Breast epithelium (tissue), 4 donors: ENCODE measurements at regions not wholly inside any gene's neighbourhood (a gene's known extent, or its start where the extent isn't known, plus 50 kb on each side); places are given as distances from the start of the nearest gene placed in this dataset.

Experiments used
- DNase-seq, 2 donors: peaks; one replicate each; pipeline ENCODE4 v3.0.0-alpha.2; 2019; ENCODE audit warnings: low spot score in 2 of 2
- H3K27ac ChIP-seq, 2 donors: fragments of 200-600 bp; sonication (generic) in 1 of 2; one replicate each; pipeline ENCODE4 v1.5.1; 2016 to 2019; ENCODE audit warnings: mild to moderate bottlenecking in 1 of 2
- H3K27me3 ChIP-seq, 2 donors: fragments of 200-600 bp; sonication (generic) in 1 of 2; one replicate each; pipeline versions ENCODE4 v1.5.1 to v1.6.0; 2017 to 2019; ENCODE audit warnings: control low read depth in 1 of 2, mild to moderate bottlenecking in 1 of 2
- H3K36me3 ChIP-seq: fragments of 200-600 bp; one replicate; pipeline ENCODE4 v1.5.1; 2019
- H3K4me1 ChIP-seq, 2 donors: fragments of 200-600 bp; sonication (generic); one replicate each; pipeline ENCODE4 v1.5.1; 2016 to 2019; ENCODE audit warnings: control low read depth in 1 of 2
- H3K4me3 ChIP-seq, 3 donors: fragments of 200-600 bp; sonication (generic); 1 replicate in 2 of 3; 2 replicates in 1 of 3; pipeline ENCODE4 v1.5.1; 2016 to 2019; ENCODE audit warnings: mild to moderate bottlenecking in 3 of 3, moderate library complexity in 2 of 3
- H3K9me3 ChIP-seq, 2 donors: fragments of 200-600 bp; sonication (generic) in 1 of 2; one replicate each; pipeline ENCODE4 v1.5.1; 2016 to 2019; ENCODE audit warnings: control low read depth in 1 of 2
- POLR2A ChIP-seq: fragments of 450-650 bp; IDR thresholded peaks from one replicate; pipeline ENCODE4 v1.6.1; 2016; ENCODE audit warnings: antibody characterized with exemption, mild to moderate bottlenecking, moderate library complexity
- POLR2AphosphoS5 ChIP-seq, 3 donors: sonication (generic); formaldehyde crosslinking; IDR thresholded peaks; one replicate each; pipeline ENCODE4 v1.6.1; 2017; ENCODE audit warnings: antibody characterized with exemption in 3 of 3
- intact Hi-C: fragments of 100-400 bp; cut with DNase I; formaldehyde crosslinking; loops from one replicate; pipeline ENCODE4 v1.15.1; 2023; ENCODE audit warnings: low total_unique reads
- TF ChIP-seq, protein P1 (sequence below), 3 donors: fragments of 450-650 bp; IDR thresholded peaks; one replicate each; pipeline ENCODE4 v1.5.1; 2016 to 2017; ENCODE audit warnings: antibody characterized with exemption in 3 of 3, mild to moderate bottlenecking in 3 of 3, moderate library complexity in 3 of 3

- Histone ChIP-seq H3K36me3 (no peaks in the 10 kb centered on the region), H3K4me3 (peak overlapping the region in 1 of 3 donors; percentile 25), H3K27me3 (no peaks in the 10 kb centered on the region), H3K9me3 (no peaks in the 10 kb centered on the region), H3K4me1 (no peaks in the 10 kb centered on the region), H3K27ac (no peak overlapping the region)
- DNase-seq = no peak
- intact Hi-C loops = no loop called here
- TF ChIP-seq POLR2A = no peak
- TF ChIP-seq, protein P1, sequence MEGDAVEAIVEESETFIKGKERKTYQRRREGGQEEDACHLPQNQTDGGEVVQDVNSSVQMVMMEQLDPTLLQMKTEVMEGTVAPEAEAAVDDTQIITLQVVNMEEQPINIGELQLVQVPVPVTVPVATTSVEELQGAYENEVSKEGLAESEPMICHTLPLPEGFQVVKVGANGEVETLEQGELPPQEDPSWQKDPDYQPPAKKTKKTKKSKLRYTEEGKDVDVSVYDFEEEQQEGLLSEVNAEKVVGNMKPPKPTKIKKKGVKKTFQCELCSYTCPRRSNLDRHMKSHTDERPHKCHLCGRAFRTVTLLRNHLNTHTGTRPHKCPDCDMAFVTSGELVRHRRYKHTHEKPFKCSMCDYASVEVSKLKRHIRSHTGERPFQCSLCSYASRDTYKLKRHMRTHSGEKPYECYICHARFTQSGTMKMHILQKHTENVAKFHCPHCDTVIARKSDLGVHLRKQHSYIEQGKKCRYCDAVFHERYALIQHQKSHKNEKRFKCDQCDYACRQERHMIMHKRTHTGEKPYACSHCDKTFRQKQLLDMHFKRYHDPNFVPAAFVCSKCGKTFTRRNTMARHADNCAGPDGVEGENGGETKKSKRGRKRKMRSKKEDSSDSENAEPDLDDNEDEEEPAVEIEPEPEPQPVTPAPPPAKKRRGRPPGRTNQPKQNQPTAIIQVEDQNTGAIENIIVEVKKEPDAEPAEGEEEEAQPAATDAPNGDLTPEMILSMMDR (IDR thresholded peaks at IDR 0.05) = no peak
- TF ChIP-seq POLR2AphosphoS5 (IDR thresholded peaks at IDR 0.05) = no peak
Measured at GRCh38 chr6:69601132-69601531, 195.7 kb downstream of the LMBRD1 start.

GRCh38 chr6:69594405-69594804 lies 202.4 kb downstream of the LMBRD1 start:
- Histone ChIP-seq H3K9me3 (no peaks in the 10 kb centered on the region), H3K4me3 (no peak overlapping the region), H3K27ac (no peak overlapping the region), H3K36me3 (no peaks in the 10 kb centered on the region), H3K27me3 (no peaks in the 10 kb centered on the region), H3K4me1 (no peaks in the 10 kb centered on the region)
- intact Hi-C loops = no loop called here
- TF ChIP-seq, protein P1 (IDR thresholded peaks at IDR 0.05) = no peak
- TF ChIP-seq POLR2AphosphoS5 (IDR thresholded peaks at IDR 0.05) = no peak
- TF ChIP-seq POLR2A = no peak
- no peak for DNase-seq

DNA sequence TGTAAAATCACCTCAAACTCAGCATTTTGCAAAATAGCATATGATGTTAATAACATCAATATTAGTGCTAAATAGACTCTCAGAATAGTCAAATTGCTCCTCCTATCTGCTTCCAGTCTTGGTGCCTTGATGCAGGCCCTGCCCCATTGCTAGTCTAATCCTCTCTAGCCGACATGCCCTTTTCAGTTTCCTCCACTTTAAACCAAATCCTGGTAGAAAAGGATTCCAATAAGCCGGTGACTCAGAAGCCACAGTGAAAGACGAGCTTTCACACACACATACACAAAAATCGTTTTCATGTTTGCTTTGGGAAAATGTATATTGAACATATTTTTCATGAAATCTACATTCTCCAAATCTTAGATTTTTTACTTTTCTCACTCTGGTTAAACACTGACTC lies 203.1 kb downstream of the LMBRD1 start:
- Histone ChIP-seq H3K9me3 (no peaks in the 10 kb centered on the region), H3K4me1 (no peaks in the 10 kb centered on the region), H3K4me3 (no peak overlapping the region), H3K27ac (no peak overlapping the region), H3K36me3 (no peaks in the 10 kb centered on the region), H3K27me3 (no peaks in the 10 kb centered on the region)
- intact Hi-C loops = no loop called here
- no peak for DNase-seq
- TF ChIP-seq POLR2A = no peak
- no peak for TF ChIP-seq POLR2AphosphoS5 (IDR thresholded peaks at IDR 0.05)
- TF ChIP-seq, protein P1 (IDR thresholded peaks at IDR 0.05) = no peak

- no peaks in the 10 kb centered on the region for H3K36me3 ChIP-seq
- TF ChIP-seq POLR2AphosphoS5 (IDR thresholded peaks at IDR 0.05) = no peak
- TF ChIP-seq POLR2A = no peak
- TF ChIP-seq, protein P1 (IDR thresholded peaks at IDR 0.05) = no peak
- no peak overlapping the region for H3K4me3 ChIP-seq
- H3K27me3 ChIP-seq = no peaks in the 10 kb centered on the region
- intact Hi-C loops = no loop called here
- DNase-seq = no peak
- no peaks in the 10 kb centered on the region for H3K9me3 ChIP-seq
- H3K27ac ChIP-seq = no peak overlapping the region
- H3K4me1 ChIP-seq = no peaks in the 10 kb centered on the region
Measured at GRCh38 chr6:69589626-69590025, 207.2 kb downstream of the LMBRD1 start.

- Histone ChIP-seq H3K4me1 (no peaks in the 10 kb centered on the region), H3K36me3 (no peaks in the 10 kb centered on the region), H3K4me3 (no peak overlapping the region), H3K9me3 (no peaks in the 10 kb centered on the region), H3K27ac (no peak overlapping the region), H3K27me3 (no peaks in the 10 kb centered on the region)
- DNase-seq = no peak
- TF ChIP-seq POLR2A (no peak), POLR2AphosphoS5 (IDR thresholded peaks at IDR 0.05) (no peak)
- TF ChIP-seq, protein P1 (IDR thresholded peaks at IDR 0.05) = no peak
- intact Hi-C loops = no loop called here
Measured at GRCh38 chr6:69584913-69585729, 211.7 kb downstream of the LMBRD1 start.
